IMR-90 (cell line): ENCODE measurements at regions not wholly inside any gene's neighbourhood (a gene's known extent, or its start where the extent isn't known, plus 50 kb on each side); places are given as distances from the start of the nearest gene placed in this dataset.

ENCODE experiments used
- BHLHE40 ChIP-seq: fragments of 150-350 bp; IDR thresholded peaks from 2 replicates; pipeline ENCODE4 v1.6.1; 2016; ENCODE audit warnings: mild to moderate bottlenecking, low read depth, low read length
- CEBPB ChIP-seq: IDR thresholded peaks from 2 replicates; pipeline ENCODE4 v1.6.1; 2012; ENCODE audit warnings: low read depth, low read length, improper control_type of control experiment
- MXI1 ChIP-seq: IDR thresholded peaks from 2 replicates; pipeline ENCODE4 v1.6.1; 2012; ENCODE audit warnings: low read depth, mild to moderate bottlenecking, low read length, moderate library complexity, borderline replicate concordance
- POLR2A ChIP-seq: IDR thresholded peaks from 2 replicates; pipeline ENCODE4 v1.6.1; 2012; ENCODE audit warnings: mild to moderate bottlenecking, low read depth, low read length
- RAD21 ChIP-seq: IDR thresholded peaks from 2 replicates; pipeline ENCODE4 v1.6.1; 2012; ENCODE audit warnings: low read length, improper control_type of control experiment
- RCOR1 ChIP-seq: IDR thresholded peaks from 2 replicates; pipeline ENCODE4 v1.6.1; 2012; ENCODE audit warnings: mild to moderate bottlenecking, low read length, improper control_type of control experiment; ENCODE audit not compliant: insufficient replicate concordance
- RFX5 ChIP-seq: IDR thresholded peaks from 2 replicates; pipeline ENCODE4 v1.8.0; 2012; ENCODE audit warnings: low read depth, mild to moderate bottlenecking, low read length, moderate library complexity
- SMC3 ChIP-seq: fragments of 150-350 bp; IDR thresholded peaks from 2 replicates; pipeline ENCODE4 v1.6.1; 2016; ENCODE audit warnings: low read depth, mild to moderate bottlenecking, antibody characterized with exemption, low read length, moderate library complexity
- TF ChIP-seq, protein P1 (sequence below): conservative IDR thresholded peaks from 2 replicates; pipeline ENCODE4 v1.5.1; 2012; ENCODE audit warnings: mild to moderate bottlenecking, low read depth, low read length, improper control_type of control experiment

DNA sequence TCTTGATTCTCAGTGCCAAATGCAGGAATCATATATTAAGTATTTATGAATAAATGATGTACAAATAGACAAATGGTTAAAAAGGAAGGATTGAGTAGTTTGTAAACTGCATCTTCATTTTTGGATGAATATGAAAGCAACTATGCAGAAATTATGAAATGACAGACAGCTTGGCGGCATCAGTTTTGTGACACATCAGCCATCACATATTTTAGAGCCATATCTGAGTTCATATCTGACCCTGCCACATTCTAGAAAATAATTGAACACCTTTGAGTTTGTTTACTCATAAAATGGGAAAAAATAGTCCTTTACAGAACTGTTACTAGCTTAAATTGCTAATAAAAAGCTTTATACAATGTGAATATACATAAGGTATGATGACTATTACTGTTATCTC is 448.2 kb downstream of the KIF20B start:
- TF ChIP-seq, protein P1, sequence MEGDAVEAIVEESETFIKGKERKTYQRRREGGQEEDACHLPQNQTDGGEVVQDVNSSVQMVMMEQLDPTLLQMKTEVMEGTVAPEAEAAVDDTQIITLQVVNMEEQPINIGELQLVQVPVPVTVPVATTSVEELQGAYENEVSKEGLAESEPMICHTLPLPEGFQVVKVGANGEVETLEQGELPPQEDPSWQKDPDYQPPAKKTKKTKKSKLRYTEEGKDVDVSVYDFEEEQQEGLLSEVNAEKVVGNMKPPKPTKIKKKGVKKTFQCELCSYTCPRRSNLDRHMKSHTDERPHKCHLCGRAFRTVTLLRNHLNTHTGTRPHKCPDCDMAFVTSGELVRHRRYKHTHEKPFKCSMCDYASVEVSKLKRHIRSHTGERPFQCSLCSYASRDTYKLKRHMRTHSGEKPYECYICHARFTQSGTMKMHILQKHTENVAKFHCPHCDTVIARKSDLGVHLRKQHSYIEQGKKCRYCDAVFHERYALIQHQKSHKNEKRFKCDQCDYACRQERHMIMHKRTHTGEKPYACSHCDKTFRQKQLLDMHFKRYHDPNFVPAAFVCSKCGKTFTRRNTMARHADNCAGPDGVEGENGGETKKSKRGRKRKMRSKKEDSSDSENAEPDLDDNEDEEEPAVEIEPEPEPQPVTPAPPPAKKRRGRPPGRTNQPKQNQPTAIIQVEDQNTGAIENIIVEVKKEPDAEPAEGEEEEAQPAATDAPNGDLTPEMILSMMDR = no peak
- TF ChIP-seq RAD21 (no peak), RFX5 (no peak), POLR2A (no peak), BHLHE40 (no peak), SMC3 (no peak), MXI1 (no peak), CEBPB (no peak), RCOR1 (no peak)
